ENCODE measurements at regions not wholly inside any gene's neighbourhood (a gene's known extent, or its start where the extent isn't known, plus 50 kb on each side); places are given as distances from the start of the nearest gene placed in this dataset.

DNA sequence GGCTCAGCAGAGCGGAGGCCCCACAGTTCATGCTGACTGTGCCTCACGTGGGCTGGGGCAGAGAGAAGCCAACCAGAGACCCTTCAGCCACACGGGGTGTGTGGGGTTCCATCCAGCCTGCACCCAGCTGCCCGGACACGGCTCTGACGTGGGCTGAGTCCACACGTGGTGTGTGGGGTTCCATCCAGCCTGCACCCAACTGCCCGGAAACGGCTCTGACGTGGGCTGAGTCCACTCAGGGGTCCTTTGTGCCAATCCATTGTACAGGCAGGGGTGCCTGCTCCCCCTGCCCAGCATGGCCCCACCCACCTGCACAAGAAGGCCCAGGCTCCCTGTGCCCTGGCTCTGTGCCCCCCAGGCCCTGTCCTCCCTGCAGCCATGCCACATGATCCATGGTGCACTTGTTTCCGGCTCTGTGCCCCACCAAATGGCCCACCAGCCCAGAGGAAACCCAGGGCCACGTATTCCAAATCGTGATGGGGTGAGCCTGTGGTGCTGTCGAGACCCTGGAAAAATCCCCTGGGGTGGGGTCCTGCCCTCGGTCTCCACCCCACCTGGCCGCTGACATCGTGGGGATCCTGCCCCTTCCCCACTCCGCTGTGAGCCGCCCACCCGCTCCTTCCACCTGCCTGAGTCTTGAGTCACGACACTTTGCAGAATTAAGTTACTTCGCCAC lies 99.3 kb upstream of the SFSWAP start:
- H3K27ac ChIP-seq (ENCODE audit: low read depth, low read length) = no peak overlapping the region
- H4K8ac ChIP-seq (ENCODE audit: extremely low read depth, insufficient read depth, low read length) = peak overlapping the region; percentile 35; the same call in 1 of the 2 replicates
- 82% methylated on average over 20 of the region's 22 CpGs; no CpG with 5 or more reads in 1 of the 2 experiments for WGBS, 2 experiments (ENCODE audit: extremely low coverage in 1 of 2, insufficient coverage in 1 of 2, insufficient read length in 1 of 2, insufficient replicate concordance in 2 of 2, low coverage in 1 of 2, low lambda C conversion rate in 2 of 2, missing lambda C conversion rate in 1 of 2)
- no peak overlapping the region for H3K18ac ChIP-seq (ENCODE audit: extremely low read depth, low read length)
- no peaks in the 10 kb centered on the region; a peak in 1 of 7 replicates for H3K27me3 ChIP-seq (replicated peaks in 1 of 4; ENCODE audit: control insufficient read depth in 3 of 4, extremely low read depth in 1 of 4, insufficient read depth in 3 of 4, low read length in 3 of 4)
- H3K4me1 ChIP-seq (replicated peaks in 1 of 4; ENCODE audit: control insufficient read depth in 3 of 4, insufficient read depth in 4 of 4, low read length in 3 of 4) = peaks cover 0 to 8% (median 0%) of the 10 kb centered on the region in 4 experiments; a peak in 5 of 7 replicates
- FAIRE-seq (no peak), DNase-seq (ENCODE audit: low read depth in 1 of 2, low spot score in 2 of 2) (no peak)
- H3K14ac ChIP-seq (ENCODE audit: insufficient read length) = no peak overlapping the region
- H4K91ac ChIP-seq (replicated peaks; ENCODE audit: insufficient read length, low read length) = no peak overlapping the region
- ChIA-PET POLR2A (ENCODE audit: partially characterized antibody) (no interaction called here), CTCF (ENCODE audit: partially characterized antibody) (interaction anchor here (1.0 kb wide), 1 partner anchor 507 kb away, joined by 3 read pairs; no protein-coding TSS in a partner anchor)
- no peak overlapping the region for H3K23ac ChIP-seq (ENCODE audit: insufficient read length)
- H2BK12ac ChIP-seq (ENCODE audit: low read depth, low read length) = peak overlapping the region; percentile 80; the same call in 1 of the 2 replicates
- H3K4ac ChIP-seq (replicated peaks; ENCODE audit: insufficient read length, low read depth, low read length) = no peak overlapping the region
- no peaks in the 10 kb centered on the region for H3K36me3 ChIP-seq (ENCODE audit: control insufficient read depth in 2 of 4, insufficient read depth in 4 of 4, low read length in 3 of 4)
- no peak overlapping the region for H3K9ac ChIP-seq (replicated peaks in 1 of 4; ENCODE audit: extremely low read depth in 1 of 4, low read depth in 3 of 4, low read length in 3 of 4)
- H2BK20ac ChIP-seq (ENCODE audit: low read length) = no peak overlapping the region
- H3K9me3 ChIP-seq (ENCODE audit: insufficient read depth in 2 of 2, low read depth in 1 of 2, low read length in 1 of 2) = no peaks in the 10 kb centered on the region
- no peak overlapping the region for H4K5ac ChIP-seq (ENCODE audit: insufficient read length, low read depth, low read length)
- no peaks in the 10 kb centered on the region for H3K79me1 ChIP-seq (ENCODE audit: low read depth, low read length)
- no peak overlapping the region for H2AK5ac ChIP-seq (ENCODE audit: low read depth, low read length)
- no peak overlapping the region for H2BK120ac ChIP-seq (replicated peaks; ENCODE audit: low read depth, low read length)
- TF ChIP-seq SIN3A (conservative IDR thresholded peaks at IDR 0.05 in 1 of 2, IDR thresholded peaks at IDR 0.05 in 1 of 2; ENCODE audit: low read depth in 1 of 2, low read length in 2 of 2) (no peak), TAF7 (optimal IDR thresholded peaks at IDR 0.05; ENCODE audit: borderline replicate concordance, low read depth, low read length) (no peak), CTCF (IDR thresholded peaks at IDR 0.05; ENCODE audit: control extremely low read depth in 1 of 3, insufficient read depth in 1 of 3, low read depth in 1 of 3, low read length in 3 of 3) (no peak), SIX5 (IDR thresholded peaks at IDR 0.05; ENCODE audit: low read depth, low read length) (no peak), EZH2 (IDR thresholded peaks at IDR 0.05; ENCODE audit: low read depth, low read length, severe bottlenecking) (no peak), BRCA1 (IDR thresholded peaks at IDR 0.05; ENCODE audit: low read depth, low read length) (no peak)
- H3K56ac ChIP-seq (replicated peaks; ENCODE audit: insufficient read length, low read depth, low read length) = no peak overlapping the region
- no peak overlapping the region for H2BK15ac ChIP-seq (ENCODE audit: low read length)
- H3K23me2 ChIP-seq (ENCODE audit: low read depth, low read length) = no peaks in the 10 kb centered on the region
- no peak overlapping the region for H3K4me2 ChIP-seq (ENCODE audit: insufficient read depth in 1 of 2, low read depth in 2 of 2, low read length in 2 of 2)
- no peak overlapping the region; the same call in 1 of the 2 replicates for H2BK5ac ChIP-seq (ENCODE audit: low read depth, low read length)
- no peak overlapping the region for H2AFZ ChIP-seq (ENCODE audit: low read length)
- no peaks in the 10 kb centered on the region for H4K20me1 ChIP-seq (replicated peaks in 1 of 2; ENCODE audit: control insufficient read depth in 1 of 2, insufficient read depth in 2 of 2, low read length in 2 of 2)
- no peak overlapping the region for H3K4me3 ChIP-seq (ENCODE audit: extremely low read depth in 1 of 4, insufficient read depth in 2 of 4, low read depth in 3 of 4, low read length in 4 of 4)
- H3K79me2 ChIP-seq (ENCODE audit: control insufficient read depth in 1 of 2, insufficient read depth in 2 of 2, low read length in 2 of 2) = no peaks in the 10 kb centered on the region

Data from H1 (cell line).